Mucosa of stomach (tissue), 1 donor: ENCODE measurements at regions not wholly inside any gene's neighbourhood (a gene's known extent, or its start where the extent isn't known, plus 50 kb on each side); places are given as distances from the start of the nearest gene placed in this dataset.

Source experiments
- H3K27me3 ChIP-seq: one replicate; pipeline ENCODE4 v1.7.0; 2013; ENCODE audit warnings: mild to moderate bottlenecking, low read length; ENCODE audit not compliant: control insufficient read depth, insufficient read depth
- H3K36me3 ChIP-seq: one replicate; pipeline ENCODE4 v1.7.0; 2013; ENCODE audit warnings: low read length; ENCODE audit not compliant: control insufficient read depth, insufficient read depth
- H3K4me1 ChIP-seq: one replicate; pipeline ENCODE4 v1.7.0; 2013; ENCODE audit warnings: mild to moderate bottlenecking, low read length; ENCODE audit not compliant: control insufficient read depth, insufficient read depth
- H3K4me3 ChIP-seq: one replicate; pipeline ENCODE4 v1.7.0; 2013; ENCODE audit warnings: low read length
- H3K9ac ChIP-seq: one replicate; pipeline ENCODE4 v1.7.0; 2013; ENCODE audit warnings: mild to moderate bottlenecking, low read length, moderate library complexity
- H3K9me3 ChIP-seq: one replicate; pipeline ENCODE4 v1.7.0; 2013; ENCODE audit warnings: mild to moderate bottlenecking, low read length, moderate library complexity; ENCODE audit not compliant: control insufficient read depth
- donor health status: Pancreatic carcinoma.

- Histone ChIP-seq H3K36me3 (no peaks in the 10 kb centered on the region), H3K4me3 (no peak overlapping the region), H3K4me1 (peaks cover 7% of the 10 kb centered on the region), H3K27me3 (no peaks in the 10 kb centered on the region), H3K9me3 (no peaks in the 10 kb centered on the region), H3K9ac (no peak overlapping the region)
Observed at GRCh38 chr2:226247289-226248275, 552.0 kb downstream of the IRS1 start.

GRCh38 chr2:226234187-226234586, 565.4 kb downstream of the IRS1 start:
- no peaks in the 10 kb centered on the region for H3K36me3 ChIP-seq
- no peaks in the 10 kb centered on the region for H3K4me1 ChIP-seq
- H3K4me3 ChIP-seq, result no peak overlapping the region
- no peaks in the 10 kb centered on the region for H3K9me3 ChIP-seq
- no peak overlapping the region for H3K9ac ChIP-seq
- no peaks in the 10 kb centered on the region for H3K27me3 ChIP-seq

- Histone ChIP-seq H3K4me1 (no peaks in the 10 kb centered on the region), H3K9me3 (no peaks in the 10 kb centered on the region), H3K27me3 (no peaks in the 10 kb centered on the region), H3K36me3 (no peaks in the 10 kb centered on the region), H3K4me3 (no peak overlapping the region), H3K9ac (no peak overlapping the region)
Observed at GRCh38 chr2:226233388-226233787, 566.2 kb downstream of the IRS1 start.

GRCh38 chr2:226228080-226228479, 571.5 kb downstream of the IRS1 start:
- Histone ChIP-seq H3K9me3 (no peaks in the 10 kb centered on the region), H3K36me3 (no peaks in the 10 kb centered on the region)

GRCh38 chr2:226227341-226227740, 572.3 kb downstream of the IRS1 start:
- Histone ChIP-seq H3K27me3 (no peaks in the 10 kb centered on the region), H3K9ac (no peak overlapping the region), H3K4me3 (no peak overlapping the region), H3K36me3 (no peaks in the 10 kb centered on the region), H3K4me1 (no peaks in the 10 kb centered on the region), H3K9me3 (no peaks in the 10 kb centered on the region)

More at GRCh38 chr2:226228080-226228479, 571.5 kb downstream of the IRS1 start:
- no peaks in the 10 kb centered on the region for H3K4me1 ChIP-seq
- no peak overlapping the region for H3K4me3 ChIP-seq
- H3K27me3 ChIP-seq, result no peaks in the 10 kb centered on the region
- H3K9ac ChIP-seq, result no peak overlapping the region

- no peaks in the 10 kb centered on the region for H3K4me1 ChIP-seq
- no peak overlapping the region for H3K9ac ChIP-seq
- H3K9me3 ChIP-seq, result no peaks in the 10 kb centered on the region
- no peaks in the 10 kb centered on the region for H3K36me3 ChIP-seq
- H3K27me3 ChIP-seq, result no peaks in the 10 kb centered on the region
- H3K4me3 ChIP-seq, result no peak overlapping the region
Observed at GRCh38 chr2:226223704-226224103, 575.9 kb downstream of the IRS1 start.

GRCh38 chr2:226220511-226220910, 579.1 kb downstream of the IRS1 start:
- no peaks in the 10 kb centered on the region for H3K27me3 ChIP-seq
- no peak overlapping the region for H3K9ac ChIP-seq
- no peak overlapping the region for H3K4me3 ChIP-seq
- no peaks in the 10 kb centered on the region for H3K9me3 ChIP-seq
- H3K36me3 ChIP-seq, result no peaks in the 10 kb centered on the region
- H3K4me1 ChIP-seq, result no peaks in the 10 kb centered on the region

- no peak overlapping the region for H3K4me3 ChIP-seq
- no peaks in the 10 kb centered on the region for H3K4me1 ChIP-seq
- no peak overlapping the region for H3K9ac ChIP-seq
- no peaks in the 10 kb centered on the region for H3K27me3 ChIP-seq
- no peaks in the 10 kb centered on the region for H3K36me3 ChIP-seq
- H3K9me3 ChIP-seq, result no peaks in the 10 kb centered on the region
Observed at GRCh38 chr2:226217191-226217590, 582.4 kb downstream of the IRS1 start.

- no peaks in the 10 kb centered on the region for H3K4me1 ChIP-seq
- H3K9ac ChIP-seq, result no peak overlapping the region
- H3K36me3 ChIP-seq, result no peaks in the 10 kb centered on the region
- no peak overlapping the region for H3K4me3 ChIP-seq
- H3K27me3 ChIP-seq, result no peaks in the 10 kb centered on the region
- H3K9me3 ChIP-seq, result no peaks in the 10 kb centered on the region
Observed at GRCh38 chr2:226216575-226216974, 583.0 kb downstream of the IRS1 start.

GRCh38 chr2:226215902-226216503, 583.6 kb downstream of the IRS1 start:
- Histone ChIP-seq H3K9me3 (no peaks in the 10 kb centered on the region), H3K4me1 (no peaks in the 10 kb centered on the region), H3K27me3 (no peaks in the 10 kb centered on the region), H3K4me3 (no peak overlapping the region), H3K9ac (no peak overlapping the region), H3K36me3 (no peaks in the 10 kb centered on the region)

- Histone ChIP-seq H3K36me3 (no peaks in the 10 kb centered on the region), H3K9me3 (no peaks in the 10 kb centered on the region), H3K4me1 (no peaks in the 10 kb centered on the region), H3K4me3 (no peak overlapping the region), H3K9ac (no peak overlapping the region), H3K27me3 (no peaks in the 10 kb centered on the region)
Observed at GRCh38 chr2:226213717-226214116, 585.9 kb downstream of the IRS1 start.

GRCh38 chr2:226211439-226211838, 588.2 kb downstream of the IRS1 start:
- Histone ChIP-seq H3K4me1 (no peaks in the 10 kb centered on the region), H3K36me3 (no peaks in the 10 kb centered on the region), H3K9me3 (no peaks in the 10 kb centered on the region), H3K9ac (no peak overlapping the region), H3K4me3 (no peak overlapping the region), H3K27me3 (no peaks in the 10 kb centered on the region)
